HEK293 (cell line): ENCODE measurements at regions not wholly inside any gene's neighbourhood (a gene's known extent, or its start where the extent isn't known, plus 50 kb on each side); places are given as distances from the start of the nearest gene placed in this dataset.

Experiments
- CTCF ChIA-PET: fragments of 350-600 bp; formaldehyde crosslinking; extraction: SDS; loops from one replicate; lab custom pipeline; 2021; ENCODE audit warnings: antibody characterized with exemption; lab: Yijun Ruan, JAX
- POLR2A ChIA-PET: fragments of 300-600 bp; formaldehyde crosslinking; extraction: SDS; loops from one replicate; lab custom pipeline; 2020; ENCODE audit warnings: antibody characterized with exemption, inconsistent platforms; lab: Yijun Ruan, JAX
- H3K27ac ChIP-seq: fragments of 200-500 bp; sonication (Bioruptor generic); 2 replicates; pipeline ENCODE4 v1.5.1; 2014; ENCODE audit warnings: low read depth, low read length, control low read depth, inconsistent platforms; ENCODE audit errors: extremely low read depth
- H3K36me3 ChIP-seq, 2 experiments: fragments of 200-500 bp in 1 of 2; sonication (Bioruptor generic) in 1 of 2; 1 replicate in 1 of 2; 2 replicates in 1 of 2; pipeline ENCODE4 v1.5.1; 2014 to 2017; ENCODE audit warnings: inconsistent platforms in 2 of 2, low read length in 2 of 2; ENCODE audit not compliant: control insufficient read depth in 2 of 2, insufficient read depth in 1 of 2
- H3K4me1 ChIP-seq: fragments of 200-500 bp; sonication (Bioruptor generic); 2 replicates; pipeline ENCODE4 v1.5.1; 2014; ENCODE audit warnings: mild to moderate bottlenecking, low read length, inconsistent platforms; ENCODE audit not compliant: control insufficient read depth, insufficient read depth
- H3K4me3 ChIP-seq: 2 replicates; pipeline ENCODE4 v1.5.1; 2011; ENCODE audit warnings: low read depth, mild to moderate bottlenecking, control low read depth, low read length, moderate library complexity
- H3K9me3 ChIP-seq: fragments of 200-500 bp; sonication (Bioruptor generic); 2 replicates; pipeline ENCODE4 v1.5.1; 2014; ENCODE audit warnings: low read depth, low read length, inconsistent platforms; ENCODE audit not compliant: control insufficient read depth, insufficient read depth
- KLF10 ChIP-seq: fragments of 450-650 bp; IDR thresholded peaks from 2 replicates; pipeline ENCODE4 v1.5.1; 2018; ENCODE audit warnings: missing biosample characterization, mild to moderate bottlenecking, missing genetic modification characterization
- OSR2 ChIP-seq: fragments of 450-650 bp; formaldehyde crosslinking; IDR thresholded peaks from 2 replicates; pipeline ENCODE4 v1.5.1; 2016; ENCODE audit warnings: missing biosample characterization, missing genetic modification characterization
- PBX3 ChIP-seq: sonication (generic); formaldehyde crosslinking; IDR thresholded peaks from 2 replicates; pipeline ENCODE4 v1.8.1; 2022; ENCODE audit warnings: mild to moderate bottlenecking, moderate library complexity, missing genetic modification reagents
- ZBTB10 ChIP-seq: fragments of 450-650 bp; formaldehyde crosslinking; IDR thresholded peaks from 2 replicates; pipeline ENCODE4 v1.5.1; 2016; ENCODE audit warnings: missing biosample characterization, missing genetic modification characterization
- ZNF660 ChIP-seq: fragments of 450-650 bp; IDR thresholded peaks from 2 replicates; pipeline ENCODE4 v1.5.1; 2018; ENCODE audit warnings: missing biosample characterization, mild to moderate bottlenecking, missing genetic modification characterization
- ZNF843 ChIP-seq: fragments of 450-650 bp; formaldehyde crosslinking; IDR thresholded peaks from 2 replicates; pipeline ENCODE4 v1.5.1; 2016; ENCODE audit warnings: missing biosample characterization, missing genetic modification characterization
- TF ChIP-seq, protein P1 (sequence below): fragments of 450-650 bp; formaldehyde crosslinking; IDR thresholded peaks from 2 replicates; pipeline ENCODE4 v1.5.1; 2017; ENCODE audit warnings: missing biosample characterization, missing genetic modification characterization
- TF ChIP-seq, protein P2 (sequence below): fragments of 450-650 bp; formaldehyde crosslinking; IDR thresholded peaks from 2 replicates; pipeline ENCODE4 v1.5.1; 2016; ENCODE audit warnings: missing biosample characterization, missing genetic modification characterization
- TF ChIP-seq, protein P3 (sequence below): fragments of 450-650 bp; formaldehyde crosslinking; IDR thresholded peaks from 2 replicates; pipeline ENCODE4 v1.5.1; 2016; ENCODE audit warnings: missing biosample characterization, missing genetic modification characterization

DNA sequence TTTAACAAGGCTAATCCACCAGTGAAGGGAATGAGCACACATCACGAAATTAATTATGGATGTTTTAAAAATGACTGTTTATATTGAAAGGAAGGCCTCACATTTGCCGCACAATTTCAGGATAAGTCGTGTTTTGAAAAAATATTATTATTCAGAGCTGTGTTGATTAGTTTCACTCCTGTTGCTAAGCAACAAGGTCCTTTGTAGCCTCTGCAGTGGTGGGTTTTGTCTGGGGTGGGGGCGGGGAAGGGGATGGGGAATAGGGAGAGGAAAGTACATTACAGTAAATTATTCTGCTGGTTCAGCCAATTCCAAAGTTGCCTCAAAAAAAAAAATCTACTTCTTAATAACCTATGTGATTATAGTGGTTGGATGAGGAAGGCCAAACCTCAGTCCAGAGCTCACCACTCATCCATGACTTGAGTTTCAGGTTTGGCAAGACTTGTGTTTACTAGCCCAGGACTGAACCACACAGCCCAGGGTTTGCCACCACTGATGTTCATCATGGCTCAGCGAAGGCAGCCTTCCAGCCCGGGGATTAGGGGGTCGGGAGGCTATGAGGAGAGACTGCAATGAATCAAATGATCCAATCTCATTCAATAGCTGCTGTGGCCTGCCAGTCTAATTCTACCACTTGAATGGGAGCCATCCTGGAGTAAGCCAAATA, 162.5 kb upstream of the ATP6AP2 start:
- H3K36me3 ChIP-seq: no peaks in the 10 kb centered on the region
- TF ChIP-seq KLF10 (tag by site-specific recombination): no peak
- TF ChIP-seq ZNF660 (tag by site-specific recombination): no peak
- TF ChIP-seq ZBTB10: no peak
- TF ChIP-seq OSR2 (tag by site-specific recombination): no peak
- TF ChIP-seq, protein P1, sequence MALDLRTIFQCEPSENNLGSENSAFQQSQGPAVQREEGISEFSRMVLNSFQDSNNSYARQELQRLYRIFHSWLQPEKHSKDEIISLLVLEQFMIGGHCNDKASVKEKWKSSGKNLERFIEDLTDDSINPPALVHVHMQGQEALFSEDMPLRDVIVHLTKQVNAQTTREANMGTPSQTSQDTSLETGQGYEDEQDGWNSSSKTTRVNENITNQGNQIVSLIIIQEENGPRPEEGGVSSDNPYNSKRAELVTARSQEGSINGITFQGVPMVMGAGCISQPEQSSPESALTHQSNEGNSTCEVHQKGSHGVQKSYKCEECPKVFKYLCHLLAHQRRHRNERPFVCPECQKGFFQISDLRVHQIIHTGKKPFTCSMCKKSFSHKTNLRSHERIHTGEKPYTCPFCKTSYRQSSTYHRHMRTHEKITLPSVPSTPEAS: no peak

GRCh38 chrX:40415675-40416074, 165.1 kb upstream of the ATP6AP2 start:
- H3K27ac ChIP-seq: no peak overlapping the region
- H3K4me1 ChIP-seq: no peaks in the 10 kb centered on the region
- CTCF ChIA-PET: interaction anchor here (0.6 to 0.9 kb wide), 3 partner anchors 22 to 1319 kb away, joined by 3 read pairs; no protein-coding TSS in a partner anchor

More for the DNA sequence above, 162.5 kb upstream of the ATP6AP2 start:
- Histone ChIP-seq H3K4me1 (no peaks in the 10 kb centered on the region), H3K27ac (no peak overlapping the region), H3K4me3 (no peak overlapping the region), H3K9me3 (no peaks in the 10 kb centered on the region)
- POLR2A ChIA-PET: no interaction called here
- CTCF ChIA-PET: no interaction called here

GRCh38 chrX:40414335-40414734, 166.4 kb upstream of the ATP6AP2 start:
- H3K4me1 ChIP-seq: no peaks in the 10 kb centered on the region
- no peak overlapping the region for H3K27ac ChIP-seq
- ChIA-PET POLR2A (no interaction called here), CTCF (no interaction called here)
- H3K9me3 ChIP-seq: no peaks in the 10 kb centered on the region
- H3K4me3 ChIP-seq: no peak overlapping the region
- H3K36me3 ChIP-seq: no peaks in the 10 kb centered on the region
- TF ChIP-seq PBX3 (CRISPR knock-in tag): no peak
- TF ChIP-seq, protein P2, sequence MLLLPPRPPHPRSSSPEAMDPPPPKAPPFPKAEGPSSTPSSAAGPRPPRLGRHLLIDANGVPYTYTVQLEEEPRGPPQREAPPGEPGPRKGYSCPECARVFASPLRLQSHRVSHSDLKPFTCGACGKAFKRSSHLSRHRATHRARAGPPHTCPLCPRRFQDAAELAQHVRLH: no peak
- TF ChIP-seq, protein P3, sequence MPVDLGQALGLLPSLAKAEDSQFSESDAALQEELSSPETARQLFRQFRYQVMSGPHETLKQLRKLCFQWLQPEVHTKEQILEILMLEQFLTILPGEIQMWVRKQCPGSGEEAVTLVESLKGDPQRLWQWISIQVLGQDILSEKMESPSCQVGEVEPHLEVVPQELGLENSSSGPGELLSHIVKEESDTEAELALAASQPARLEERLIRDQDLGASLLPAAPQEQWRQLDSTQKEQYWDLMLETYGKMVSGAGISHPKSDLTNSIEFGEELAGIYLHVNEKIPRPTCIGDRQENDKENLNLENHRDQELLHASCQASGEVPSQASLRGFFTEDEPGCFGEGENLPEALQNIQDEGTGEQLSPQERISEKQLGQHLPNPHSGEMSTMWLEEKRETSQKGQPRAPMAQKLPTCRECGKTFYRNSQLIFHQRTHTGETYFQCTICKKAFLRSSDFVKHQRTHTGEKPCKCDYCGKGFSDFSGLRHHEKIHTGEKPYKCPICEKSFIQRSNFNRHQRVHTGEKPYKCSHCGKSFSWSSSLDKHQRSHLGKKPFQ (tag by site-specific recombination): no peak

More at GRCh38 chrX:40415675-40416074, 165.1 kb upstream of the ATP6AP2 start:
- H3K9me3 ChIP-seq: no peaks in the 10 kb centered on the region
- POLR2A ChIA-PET: no interaction called here
- TF ChIP-seq ZNF843: no peak
- TF ChIP-seq, all 188 proteins: peak for 0
- no peaks in the 10 kb centered on the region for H3K36me3 ChIP-seq
- no peak overlapping the region for H3K4me3 ChIP-seq
